Hematopoietic multipotent progenitor cell treated with erythropoietin and hydrocortisone succinate and interleukin-3 and kit ligand, for 6 days (in vitro differentiated cells): ENCODE measurements at regions not wholly inside any gene's neighbourhood (a gene's known extent, or its start where the extent isn't known, plus 50 kb on each side); places are given as distances from the start of the nearest gene placed in this dataset.
"Not testable (repeated sequence)": the region's sequence is repeated elsewhere in the genome, so short reads cannot be mapped to it uniquely, and the experiment has no call there.

Experiments
- DNase-seq: peaks from one replicate; pipeline ENCODE4 v3.0.0-alpha.2; 2015

- no peak for DNase-seq
Observed at GRCh38 chr1:166395729-166396128, 228.9 kb upstream of the FAM78B start.

- not testable (repeated sequence) for DNase-seq
Observed at GRCh38 chr1:166409253-166410082, 242.7 kb upstream of the FAM78B start.

- DNase-seq, result no peak
Observed at GRCh38 chr1:166410083-166410385, 243.2 kb upstream of the FAM78B start.

- DNase-seq, result not testable (repeated sequence)
Observed at GRCh38 chr1:166416831-166417230, 250.0 kb upstream of the FAM78B start.

GRCh38 chr1:166418344-166418933, 251.6 kb upstream of the FAM78B start:
- no peak for DNase-seq

- DNase-seq, result not testable (repeated sequence)
Observed at GRCh38 chr1:166422586-166422985, 255.8 kb upstream of the FAM78B start.

- DNase-seq, result peak; percentile 2
Observed at GRCh38 chr1:166432655-166433054, 265.9 kb upstream of the FAM78B start.

GRCh38 chr1:166433404-166434304, 266.9 kb upstream of the FAM78B start:
- peak; percentile 44 for DNase-seq

- no peak for DNase-seq
Observed at GRCh38 chr1:166457700-166458099, 290.9 kb upstream of the FAM78B start.

- no peak for DNase-seq
Observed at GRCh38 chr1:166464333-166464732, 297.5 kb upstream of the FAM78B start.

GRCh38 chr1:166470014-166470413, 303.2 kb upstream of the FAM78B start:
- no peak for DNase-seq

- DNase-seq, result no peak
Observed at GRCh38 chr1:166470441-166470840, 303.6 kb upstream of the FAM78B start.

- no peak for DNase-seq
Observed at GRCh38 chr1:166471359-166471758, 304.6 kb upstream of the FAM78B start.

GRCh38 chr1:166479052-166479631, 312.3 kb upstream of the FAM78B start:
- peak; percentile 71 for DNase-seq

- no peak for DNase-seq
Observed at GRCh38 chr1:166484471-166484870, 317.7 kb upstream of the FAM78B start.

GRCh38 chr1:166484871-166485270, 318.1 kb upstream of the FAM78B start:
- no peak for DNase-seq

- DNase-seq, result no peak
Observed at GRCh38 chr1:166485620-166486019, 318.8 kb upstream of the FAM78B start.

- no peak for DNase-seq
Observed at GRCh38 chr1:166488327-166488726, 321.5 kb upstream of the FAM78B start.

GRCh38 chr1:166489356-166489669, 322.5 kb upstream of the FAM78B start:
- DNase-seq, result no peak

- DNase-seq, result peak; percentile 88
Observed at GRCh38 chr1:166489670-166490436, 323.1 kb upstream of the FAM78B start.

- DNase-seq, result no peak
Observed at GRCh38 chr1:166490437-166490991, 323.7 kb upstream of the FAM78B start.

GRCh38 chr1:166493765-166494164, 327.0 kb upstream of the FAM78B start:
- not testable (repeated sequence) for DNase-seq
